T-helper 1 cell treated with Interleukin-12 subunit alpha and Interleukin-12 subunit beta and Interleukin-4 antibody, amounts not matched to agents 30 μg/mL and 1 μg/mL, for 36 hours (primary cell): ENCODE measurements at regions not wholly inside any gene's neighbourhood (a gene's known extent, or its start where the extent isn't known, plus 50 kb on each side); places are given as distances from the start of the nearest gene placed in this dataset.

Experiments
- H3K27ac Mint-ChIP-seq: one replicate; pipeline ENCODE4 v1.8.0; 2021; ENCODE audit warnings: mild to moderate bottlenecking, mixed read lengths
- H3K27me3 Mint-ChIP-seq: one replicate; pipeline ENCODE4 v1.8.0; 2021; ENCODE audit warnings: low read depth, mixed read lengths
- H3K36me3 Mint-ChIP-seq: one replicate; pipeline ENCODE4 v1.8.0; 2021; ENCODE audit warnings: low read depth, mixed read lengths
- H3K4me1 Mint-ChIP-seq: one replicate; pipeline ENCODE4 v1.8.0; 2021; ENCODE audit warnings: low read depth, mixed read lengths
- H3K4me3 Mint-ChIP-seq: one replicate; pipeline ENCODE4 v1.8.0; 2021; ENCODE audit warnings: mild to moderate bottlenecking, moderate library complexity, mixed read lengths
- H3K9me3 Mint-ChIP-seq: one replicate; pipeline ENCODE4 v1.8.0; 2021; ENCODE audit warnings: mixed read lengths

DNA sequence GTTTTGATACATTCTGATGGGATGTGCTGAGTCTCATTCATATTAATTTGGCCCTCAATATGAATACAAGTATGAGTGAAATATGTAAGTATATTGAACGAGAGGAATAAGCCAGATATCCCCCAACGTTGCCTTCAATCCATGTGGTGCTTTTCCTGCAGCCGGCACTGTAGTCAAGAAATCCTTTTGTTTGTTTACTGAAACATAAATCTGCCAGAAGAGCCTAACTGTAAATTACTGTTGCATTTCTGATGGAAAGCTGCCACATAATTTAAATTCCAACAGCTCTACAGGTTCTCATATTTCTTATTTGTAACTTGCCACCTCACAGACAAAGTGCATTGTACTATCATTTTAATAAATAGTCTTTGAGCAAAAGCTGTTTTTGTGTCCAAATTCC is 314.0 kb downstream of the KBTBD8 start:
- H3K27me3 Mint-ChIP-seq = no peaks in the 10 kb centered on the region
- H3K36me3 Mint-ChIP-seq = no peaks in the 10 kb centered on the region
- H3K4me1 Mint-ChIP-seq = no peaks in the 10 kb centered on the region
- H3K9me3 Mint-ChIP-seq = peaks cover 3% of the 10 kb centered on the region
- H3K4me3 Mint-ChIP-seq = no peak overlapping the region
- H3K27ac Mint-ChIP-seq = no peak overlapping the region

GRCh38 chr3:67318162-67318561 is 320.1 kb downstream of the KBTBD8 start:
- Mint-ChIP-seq H3K4me1 (no peaks in the 10 kb centered on the region), H3K36me3 (no peaks in the 10 kb centered on the region), H3K27ac (no peak overlapping the region), H3K4me3 (no peak overlapping the region), H3K27me3 (peaks cover 3% of the 10 kb centered on the region), H3K9me3 (no peaks in the 10 kb centered on the region)

DNA sequence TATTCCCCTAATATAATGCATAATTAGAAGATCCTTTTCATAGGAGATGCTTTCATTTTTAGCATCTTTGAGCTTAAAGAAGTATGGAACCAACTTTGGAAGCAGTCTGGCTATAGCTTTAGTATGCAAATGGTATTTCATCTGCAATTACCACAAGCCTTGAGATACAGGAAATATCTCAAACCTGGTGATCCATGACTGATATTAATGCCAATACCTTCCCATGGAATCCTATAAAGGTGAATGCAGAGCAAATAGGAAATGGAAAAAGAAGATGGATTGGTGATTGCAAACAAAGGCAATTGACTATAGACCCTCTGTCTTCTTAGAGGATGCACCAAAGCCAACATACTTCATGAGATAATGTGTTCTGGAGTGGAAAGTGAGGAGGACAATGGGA is 326.4 kb downstream of the KBTBD8 start:
- H3K4me3 Mint-ChIP-seq = no peak overlapping the region
- peaks cover 2% of the 10 kb centered on the region for H3K27me3 Mint-ChIP-seq
- no peaks in the 10 kb centered on the region for H3K9me3 Mint-ChIP-seq
- no peaks in the 10 kb centered on the region for H3K36me3 Mint-ChIP-seq
- H3K4me1 Mint-ChIP-seq = peaks cover 3% of the 10 kb centered on the region
- no peak overlapping the region for H3K27ac Mint-ChIP-seq
